K562 (cell line): ENCODE measurements at regions not wholly inside any gene's neighbourhood (a gene's known extent, or its start where the extent isn't known, plus 50 kb on each side); places are given as distances from the start of the nearest gene placed in this dataset.

ENCODE experiments used
- DMBX1 ChIP-seq: fragments of 250-450 bp; sonication (Bioruptor Pico); IDR thresholded peaks from 2 replicates; pipeline ENCODE4 v1.8.0; 2022; ENCODE audit warnings: inconsistent platforms, mild to moderate bottlenecking, moderate library complexity, borderline replicate concordance
- HSF4 ChIP-seq: fragments of 250-450 bp; sonication (Bioruptor Pico); IDR thresholded peaks from 2 replicates; pipeline ENCODE4 v2.1.2; 2022; ENCODE audit warnings: mild to moderate bottlenecking, moderate library complexity, borderline replicate concordance
- MTA2 ChIP-seq: fragments of 450-650 bp; IDR thresholded peaks from 2 replicates; pipeline ENCODE4 v1.6.1; 2016; ENCODE audit warnings: low read depth
- POLR3G ChIP-seq: IDR thresholded peaks from 2 replicates; pipeline ENCODE4 v1.6.1; 2011; ENCODE audit not compliant: insufficient read length, insufficient replicate concordance; ENCODE audit errors: extremely low read depth
- TCF7 ChIP-seq: sonication (generic); IDR thresholded peaks from 2 replicates; pipeline ENCODE4 v1.6.1; 2016; ENCODE audit warnings: antibody characterized with exemption, borderline replicate concordance
- ZNF274 ChIP-seq: IDR thresholded peaks from 2 replicates; pipeline ENCODE4 v1.6.1; 2011; ENCODE audit warnings: low read depth, mild to moderate bottlenecking, low read length, moderate library complexity, borderline replicate concordance
- ZNF408 ChIP-seq: fragments of 250-450 bp; sonication (Bioruptor Pico); IDR thresholded peaks from 2 replicates; pipeline ENCODE4 v1.4.0; 2020; ENCODE audit warnings: low read depth, mild to moderate bottlenecking, moderate library complexity
- ZNF57 ChIP-seq: fragments of 450-650 bp; formaldehyde crosslinking; IDR thresholded peaks from 2 replicates; pipeline ENCODE4 v1.4.0; 2020; ENCODE audit warnings: mild to moderate bottlenecking, moderate library complexity
- ZNF644 ChIP-seq: fragments of 200-800 bp; sonication (Bioruptor generic); IDR thresholded peaks from 2 replicates; pipeline ENCODE4 v1.6.1; 2016; ENCODE audit warnings: low read depth, missing genetic modification characterization, missing compliant biosample characterization
- TF ChIP-seq, protein P1 (sequence below): sonication (generic); formaldehyde crosslinking; IDR thresholded peaks from 2 replicates; pipeline ENCODE4 v1.8.0; 2022; ENCODE audit warnings: mild to moderate bottlenecking, missing genetic modification reagents
- TF ChIP-seq, protein P2 (sequence below): fragments of 250-450 bp; sonication (Bioruptor Pico); IDR thresholded peaks from 2 replicates; pipeline ENCODE4 v1.9.0; 2021; ENCODE audit warnings: mild to moderate bottlenecking
- TF ChIP-seq, protein P3 (sequence below): fragments of 200-800 bp; sonication (Bioruptor generic); IDR thresholded peaks from 2 replicates; pipeline ENCODE4 v1.6.1; 2017; ENCODE audit warnings: missing genetic modification characterization, missing compliant biosample characterization
- TF ChIP-seq, protein P4 (sequence below), 3 experiments: IDR thresholded peaks in 2 of 3; conservative IDR thresholded peaks in 1 of 3; 2 replicates each; pipeline ENCODE4 v1.5.1; 2011 to 2012; ENCODE audit warnings: low read length in 3 of 3, mild to moderate bottlenecking in 3 of 3, control low read depth in 2 of 3, improper control_type of control experiment in 1 of 3, inconsistent platforms in 1 of 3, low read depth in 1 of 3, mixed read lengths in 1 of 3, moderate library complexity in 1 of 3; ENCODE audit not compliant: insufficient read depth in 2 of 3
- TF ChIP-seq, protein P5 (sequence below), 2 experiments: IDR thresholded peaks in 1 of 2; conservative IDR thresholded peaks in 1 of 2; 2 replicates each; pipeline ENCODE4 v1.6.1; 2016; ENCODE audit warnings: low read depth in 2 of 2, mild to moderate bottlenecking in 1 of 2, missing compliant biosample characterization in 1 of 2, missing genetic modification characterization in 1 of 2, moderate library complexity in 1 of 2
- TF ChIP-seq, protein P6 (sequence below): fragments of 450-650 bp; conservative IDR thresholded peaks from 2 replicates; pipeline ENCODE4 v1.6.1; 2016; ENCODE audit warnings: missing genetic modification characterization, low read depth, mild to moderate bottlenecking, control low read depth, missing compliant biosample characterization
- TF ChIP-seq, protein P7 (sequence below): sonication (generic); formaldehyde crosslinking; IDR thresholded peaks from 2 replicates; pipeline ENCODE4 v1.8.0; 2022; ENCODE audit warnings: mild to moderate bottlenecking, missing genetic modification reagents

DNA sequence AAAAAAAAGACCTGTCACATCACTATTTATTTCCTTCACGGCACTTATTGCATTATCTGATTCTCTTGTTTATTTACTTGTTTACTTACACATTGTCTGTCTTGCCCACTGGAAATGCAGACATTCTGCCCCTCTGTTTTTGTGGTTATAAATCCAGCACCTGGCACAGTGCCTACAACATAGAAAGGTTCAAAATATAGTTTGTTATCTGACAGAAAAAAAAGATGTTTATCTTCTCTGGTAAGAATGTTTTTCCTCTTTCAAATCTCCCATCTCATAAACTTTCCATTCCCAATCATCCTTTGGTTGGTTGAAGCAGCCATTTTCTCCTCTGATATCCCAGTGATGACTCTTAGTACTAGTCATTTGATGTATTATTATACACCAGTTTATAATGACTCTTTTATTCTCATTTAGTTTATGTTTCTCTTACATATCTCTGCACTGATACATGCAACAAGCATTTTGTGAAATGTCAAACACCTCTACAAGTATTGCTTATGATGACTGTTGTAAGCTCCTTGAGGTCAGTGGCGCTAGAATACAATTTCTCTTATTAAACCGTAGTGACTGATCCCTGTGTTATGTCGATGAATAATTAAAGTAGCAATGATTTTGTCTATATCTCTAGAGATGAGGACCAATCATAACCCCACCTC is 398.4 kb upstream of the TBL1XR1 start (continued):
- TF ChIP-seq, protein P1, sequence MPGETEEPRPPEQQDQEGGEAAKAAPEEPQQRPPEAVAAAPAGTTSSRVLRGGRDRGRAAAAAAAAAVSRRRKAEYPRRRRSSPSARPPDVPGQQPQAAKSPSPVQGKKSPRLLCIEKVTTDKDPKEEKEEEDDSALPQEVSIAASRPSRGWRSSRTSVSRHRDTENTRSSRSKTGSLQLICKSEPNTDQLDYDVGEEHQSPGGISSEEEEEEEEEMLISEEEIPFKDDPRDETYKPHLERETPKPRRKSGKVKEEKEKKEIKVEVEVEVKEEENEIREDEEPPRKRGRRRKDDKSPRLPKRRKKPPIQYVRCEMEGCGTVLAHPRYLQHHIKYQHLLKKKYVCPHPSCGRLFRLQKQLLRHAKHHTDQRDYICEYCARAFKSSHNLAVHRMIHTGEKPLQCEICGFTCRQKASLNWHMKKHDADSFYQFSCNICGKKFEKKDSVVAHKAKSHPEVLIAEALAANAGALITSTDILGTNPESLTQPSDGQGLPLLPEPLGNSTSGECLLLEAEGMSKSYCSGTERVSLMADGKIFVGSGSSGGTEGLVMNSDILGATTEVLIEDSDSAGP (CRISPR knock-in tag): no peak
- no peak for TF ChIP-seq ZNF57 (CRISPR knock-in tag)
- TF ChIP-seq, protein P2, sequence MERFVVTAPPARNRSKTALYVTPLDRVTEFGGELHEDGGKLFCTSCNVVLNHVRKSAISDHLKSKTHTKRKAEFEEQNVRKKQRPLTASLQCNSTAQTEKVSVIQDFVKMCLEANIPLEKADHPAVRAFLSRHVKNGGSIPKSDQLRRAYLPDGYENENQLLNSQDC (CRISPR knock-in tag): no peak
- TF ChIP-seq, protein P3, sequence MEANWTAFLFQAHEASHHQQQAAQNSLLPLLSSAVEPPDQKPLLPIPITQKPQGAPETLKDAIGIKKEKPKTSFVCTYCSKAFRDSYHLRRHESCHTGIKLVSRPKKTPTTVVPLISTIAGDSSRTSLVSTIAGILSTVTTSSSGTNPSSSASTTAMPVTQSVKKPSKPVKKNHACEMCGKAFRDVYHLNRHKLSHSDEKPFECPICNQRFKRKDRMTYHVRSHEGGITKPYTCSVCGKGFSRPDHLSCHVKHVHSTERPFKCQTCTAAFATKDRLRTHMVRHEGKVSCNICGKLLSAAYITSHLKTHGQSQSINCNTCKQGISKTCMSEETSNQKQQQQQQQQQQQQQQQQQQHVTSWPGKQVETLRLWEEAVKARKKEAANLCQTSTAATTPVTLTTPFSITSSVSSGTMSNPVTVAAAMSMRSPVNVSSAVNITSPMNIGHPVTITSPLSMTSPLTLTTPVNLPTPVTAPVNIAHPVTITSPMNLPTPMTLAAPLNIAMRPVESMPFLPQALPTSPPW (CRISPR knock-in tag): no peak
- no peak for TF ChIP-seq DMBX1 (CRISPR knock-in tag)
- TF ChIP-seq, protein P4, sequence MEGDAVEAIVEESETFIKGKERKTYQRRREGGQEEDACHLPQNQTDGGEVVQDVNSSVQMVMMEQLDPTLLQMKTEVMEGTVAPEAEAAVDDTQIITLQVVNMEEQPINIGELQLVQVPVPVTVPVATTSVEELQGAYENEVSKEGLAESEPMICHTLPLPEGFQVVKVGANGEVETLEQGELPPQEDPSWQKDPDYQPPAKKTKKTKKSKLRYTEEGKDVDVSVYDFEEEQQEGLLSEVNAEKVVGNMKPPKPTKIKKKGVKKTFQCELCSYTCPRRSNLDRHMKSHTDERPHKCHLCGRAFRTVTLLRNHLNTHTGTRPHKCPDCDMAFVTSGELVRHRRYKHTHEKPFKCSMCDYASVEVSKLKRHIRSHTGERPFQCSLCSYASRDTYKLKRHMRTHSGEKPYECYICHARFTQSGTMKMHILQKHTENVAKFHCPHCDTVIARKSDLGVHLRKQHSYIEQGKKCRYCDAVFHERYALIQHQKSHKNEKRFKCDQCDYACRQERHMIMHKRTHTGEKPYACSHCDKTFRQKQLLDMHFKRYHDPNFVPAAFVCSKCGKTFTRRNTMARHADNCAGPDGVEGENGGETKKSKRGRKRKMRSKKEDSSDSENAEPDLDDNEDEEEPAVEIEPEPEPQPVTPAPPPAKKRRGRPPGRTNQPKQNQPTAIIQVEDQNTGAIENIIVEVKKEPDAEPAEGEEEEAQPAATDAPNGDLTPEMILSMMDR (IDR thresholded peaks at IDR 0.05 in 2 of 3, conservative IDR thresholded peaks at IDR 0.05 in 1 of 3; ENCODE audit: insufficient read depth in 2 of 3, low read depth in 1 of 3, low read length in 3 of 3): no peak
- TF ChIP-seq MTA2: no peak
- no peak for TF ChIP-seq ZNF408 (CRISPR knock-in tag)
- TF ChIP-seq, protein P5, sequence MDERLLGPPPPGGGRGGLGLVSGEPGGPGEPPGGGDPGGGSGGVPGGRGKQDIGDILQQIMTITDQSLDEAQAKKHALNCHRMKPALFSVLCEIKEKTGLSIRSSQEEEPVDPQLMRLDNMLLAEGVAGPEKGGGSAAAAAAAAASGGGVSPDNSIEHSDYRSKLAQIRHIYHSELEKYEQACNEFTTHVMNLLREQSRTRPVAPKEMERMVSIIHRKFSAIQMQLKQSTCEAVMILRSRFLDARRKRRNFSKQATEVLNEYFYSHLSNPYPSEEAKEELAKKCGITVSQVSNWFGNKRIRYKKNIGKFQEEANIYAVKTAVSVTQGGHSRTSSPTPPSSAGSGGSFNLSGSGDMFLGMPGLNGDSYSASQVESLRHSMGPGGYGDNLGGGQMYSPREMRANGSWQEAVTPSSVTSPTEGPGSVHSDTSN (CRISPR knock-in tag; IDR thresholded peaks at IDR 0.05; ENCODE audit: low read depth): no peak
- TF ChIP-seq, protein P5 (tag; conservative IDR thresholded peaks at IDR 0.05; ENCODE audit: low read depth): no peak
- TF ChIP-seq ZNF644 (tag): no peak
- no peak for TF ChIP-seq ZNF274
- TF ChIP-seq, protein P6, sequence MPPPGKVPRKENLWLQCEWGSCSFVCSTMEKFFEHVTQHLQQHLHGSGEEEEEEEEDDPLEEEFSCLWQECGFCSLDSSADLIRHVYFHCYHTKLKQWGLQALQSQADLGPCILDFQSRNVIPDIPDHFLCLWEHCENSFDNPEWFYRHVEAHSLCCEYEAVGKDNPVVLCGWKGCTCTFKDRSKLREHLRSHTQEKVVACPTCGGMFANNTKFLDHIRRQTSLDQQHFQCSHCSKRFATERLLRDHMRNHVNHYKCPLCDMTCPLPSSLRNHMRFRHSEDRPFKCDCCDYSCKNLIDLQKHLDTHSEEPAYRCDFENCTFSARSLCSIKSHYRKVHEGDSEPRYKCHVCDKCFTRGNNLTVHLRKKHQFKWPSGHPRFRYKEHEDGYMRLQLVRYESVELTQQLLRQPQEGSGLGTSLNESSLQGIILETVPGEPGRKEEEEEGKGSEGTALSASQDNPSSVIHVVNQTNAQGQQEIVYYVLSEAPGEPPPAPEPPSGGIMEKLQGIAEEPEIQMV: no peak
- no peak for TF ChIP-seq TCF7
- TF ChIP-seq POLR3G: no peak
- TF ChIP-seq, protein P7, sequence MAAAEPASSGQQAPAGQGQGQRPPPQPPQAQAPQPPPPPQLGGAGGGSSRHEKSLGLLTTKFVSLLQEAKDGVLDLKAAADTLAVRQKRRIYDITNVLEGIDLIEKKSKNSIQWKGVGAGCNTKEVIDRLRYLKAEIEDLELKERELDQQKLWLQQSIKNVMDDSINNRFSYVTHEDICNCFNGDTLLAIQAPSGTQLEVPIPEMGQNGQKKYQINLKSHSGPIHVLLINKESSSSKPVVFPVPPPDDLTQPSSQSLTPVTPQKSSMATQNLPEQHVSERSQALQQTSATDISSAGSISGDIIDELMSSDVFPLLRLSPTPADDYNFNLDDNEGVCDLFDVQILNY (CRISPR knock-in tag): no peak
- TF ChIP-seq HSF4 (CRISPR knock-in tag): no peak
